Activated CD4-positive, alpha-beta T cell treated with anti-CD3 and anti-CD28 coated beads, Interleukin-2, amount 10 ng/mL, durations not matched to agents 7 days and 5 days (primary cell): ENCODE measurements at regions not wholly inside any gene's neighbourhood (a gene's known extent, or its start where the extent isn't known, plus 50 kb on each side); places are given as distances from the start of the nearest gene placed in this dataset.

Experiments
- CTCF ChIA-PET: fragments of 350-600 bp; sonication (Branson Sonifier 250); formaldehyde crosslinking; loops from one replicate; lab custom pipeline; 2021; ENCODE audit warnings: antibody characterized with exemption; lab: Charles Lee
- POLR2A ChIA-PET: fragments of 350-600 bp; sonication (Branson Sonifier 250); formaldehyde crosslinking; loops from one replicate; lab custom pipeline; 2021; ENCODE audit warnings: antibody characterized with exemption; lab: Charles Lee
- DNase-seq: peaks from one replicate; pipeline ENCODE4 v3.0.0-alpha.2; 2020
- H3K27ac Mint-ChIP-seq: one replicate; pipeline ENCODE4 v1.8.0; 2021; ENCODE audit warnings: mild to moderate bottlenecking, moderate library complexity, mixed read lengths
- H3K27me3 Mint-ChIP-seq: one replicate; pipeline ENCODE4 v1.8.0; 2021; ENCODE audit warnings: mixed read lengths
- H3K36me3 Mint-ChIP-seq: one replicate; pipeline ENCODE4 v1.8.0; 2021; ENCODE audit warnings: low read depth, mixed read lengths
- H3K4me1 Mint-ChIP-seq: one replicate; pipeline ENCODE4 v1.8.0; 2021; ENCODE audit warnings: mixed read lengths
- H3K4me3 Mint-ChIP-seq: one replicate; pipeline ENCODE4 v1.8.0; 2021; ENCODE audit warnings: mild to moderate bottlenecking, moderate library complexity, mixed read lengths
- H3K9me3 Mint-ChIP-seq: one replicate; pipeline ENCODE4 v1.8.0; 2021; ENCODE audit warnings: mixed read lengths

DNA sequence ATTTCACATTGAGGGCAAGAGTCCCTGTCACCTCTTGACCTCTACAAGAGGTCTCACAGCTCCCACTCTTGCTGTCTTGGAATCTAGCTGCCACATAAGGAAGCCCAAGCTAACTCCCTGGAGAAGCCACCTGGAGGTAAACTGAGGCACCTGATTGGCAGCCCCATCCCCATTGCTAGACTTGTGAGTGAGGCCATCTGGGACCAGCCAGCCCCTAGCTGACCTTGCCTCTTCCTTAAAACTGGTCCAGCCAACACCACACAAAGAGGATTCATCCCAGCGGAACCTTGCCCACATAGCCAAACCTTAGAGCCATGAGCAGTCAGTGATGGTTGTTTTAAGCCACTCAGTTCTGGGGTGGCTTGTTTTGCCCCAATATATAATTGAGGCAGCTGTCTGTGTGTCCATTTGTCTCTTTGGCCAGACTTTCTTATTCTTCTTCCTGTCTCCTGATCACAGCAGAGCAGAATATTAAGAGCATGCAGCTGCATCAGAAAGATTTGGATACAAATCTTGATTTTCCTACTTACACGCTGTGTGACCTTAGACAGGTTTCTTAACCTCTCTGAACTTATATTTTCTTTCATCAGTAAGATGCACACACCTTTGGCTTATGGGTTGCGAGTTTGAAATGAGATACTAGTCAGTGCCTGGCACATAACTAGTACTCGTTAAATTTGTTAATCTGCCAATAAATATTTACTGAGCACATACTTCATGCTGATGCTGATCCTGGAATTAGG lies 74.3 kb upstream of the TP53I11 start:
- ChIA-PET POLR2A (no interaction called here), CTCF (interaction anchor here (1.5 kb wide), 2 partner anchors 19 to 89 kb away, joined by 3 read pairs; no protein-coding TSS in a partner anchor)
- H3K36me3 Mint-ChIP-seq: no peaks in the 10 kb centered on the region
- no peak for DNase-seq
- H3K4me1 Mint-ChIP-seq: peaks cover 11% of the 10 kb centered on the region
- H3K27ac Mint-ChIP-seq: no peak overlapping the region
- H3K27me3 Mint-ChIP-seq: peaks cover under 1% of the 10 kb centered on the region
- no peaks in the 10 kb centered on the region for H3K9me3 Mint-ChIP-seq
- H3K4me3 Mint-ChIP-seq: no peak overlapping the region

DNA sequence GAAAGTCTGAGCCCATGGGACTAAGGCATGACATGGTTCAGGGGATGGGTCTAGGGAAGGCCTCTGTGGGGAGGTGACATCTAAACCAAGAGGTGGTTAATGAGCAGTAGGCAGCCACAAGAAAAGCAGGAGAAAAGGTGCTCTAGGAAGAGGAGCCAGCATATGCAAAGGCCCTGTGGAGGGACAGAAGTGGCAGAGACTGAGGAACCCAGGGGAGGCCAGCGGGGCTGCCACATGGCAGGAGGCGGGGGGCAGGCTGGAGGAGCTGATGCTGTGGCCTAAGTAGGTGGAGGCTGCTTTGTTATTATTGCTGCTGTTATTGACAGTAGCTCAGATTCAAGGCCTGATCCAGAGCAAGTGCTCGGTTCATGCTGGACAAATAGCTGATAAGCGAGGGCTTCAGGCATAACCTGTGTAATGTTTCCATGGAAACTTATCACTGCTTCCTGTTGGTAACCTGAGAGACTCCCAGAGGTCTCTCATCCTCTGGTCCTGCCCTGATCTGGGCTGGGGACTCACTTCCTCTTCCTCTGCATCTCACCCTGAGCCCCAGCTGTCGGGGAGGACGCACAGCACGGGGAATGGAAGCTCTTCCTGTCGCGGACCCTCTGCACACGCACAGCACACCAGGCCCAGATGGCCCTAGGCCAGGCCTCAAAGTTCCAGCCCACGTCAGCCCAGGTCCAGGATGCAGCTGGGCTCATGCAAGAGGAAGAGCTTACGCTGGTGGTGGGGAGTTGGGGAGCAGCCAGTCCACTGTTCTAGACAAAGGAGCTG lies 75.2 kb upstream of the TP53I11 start:
- Mint-ChIP-seq H3K36me3 (no peaks in the 10 kb centered on the region), H3K9me3 (no peaks in the 10 kb centered on the region), H3K27me3 (no peaks in the 10 kb centered on the region), H3K4me3 (no peak overlapping the region), H3K27ac (peak overlapping the region; percentile 71), H3K4me1 (peaks cover 11% of the 10 kb centered on the region)
- CTCF ChIA-PET: no interaction called here
- DNase-seq: peak; percentile 16
- POLR2A ChIA-PET: no interaction called here

DNA sequence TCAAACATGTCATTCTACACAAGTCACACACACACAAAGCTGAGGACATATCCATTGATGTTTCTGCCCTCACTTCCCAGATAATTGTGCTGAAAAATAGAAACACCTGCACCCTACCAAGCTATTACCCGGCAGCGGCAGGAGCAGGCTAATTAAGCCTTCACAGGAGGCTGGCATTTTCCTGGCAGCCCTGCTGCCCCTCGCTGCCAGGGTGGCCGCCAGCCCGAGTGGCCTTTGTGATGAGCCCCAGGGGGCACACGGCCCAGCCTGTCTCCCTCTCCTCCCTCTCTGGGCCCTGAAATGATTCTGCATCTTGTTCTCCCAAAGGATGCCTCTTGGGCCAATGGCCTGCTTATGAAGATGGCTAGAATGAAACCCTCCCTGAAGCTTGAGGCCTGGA lies 76.2 kb upstream of the TP53I11 start:
- Mint-ChIP-seq H3K27ac (no peak overlapping the region), H3K36me3 (no peaks in the 10 kb centered on the region), H3K27me3 (no peaks in the 10 kb centered on the region), H3K4me3 (no peak overlapping the region), H3K4me1 (peaks cover 11% of the 10 kb centered on the region), H3K9me3 (no peaks in the 10 kb centered on the region)
- no peak for DNase-seq
- ChIA-PET POLR2A (no interaction called here), CTCF (interaction anchor here (1.0 kb wide), 1 partner anchor 91 kb away, joined by 3 read pairs; no protein-coding TSS in a partner anchor)

DNA sequence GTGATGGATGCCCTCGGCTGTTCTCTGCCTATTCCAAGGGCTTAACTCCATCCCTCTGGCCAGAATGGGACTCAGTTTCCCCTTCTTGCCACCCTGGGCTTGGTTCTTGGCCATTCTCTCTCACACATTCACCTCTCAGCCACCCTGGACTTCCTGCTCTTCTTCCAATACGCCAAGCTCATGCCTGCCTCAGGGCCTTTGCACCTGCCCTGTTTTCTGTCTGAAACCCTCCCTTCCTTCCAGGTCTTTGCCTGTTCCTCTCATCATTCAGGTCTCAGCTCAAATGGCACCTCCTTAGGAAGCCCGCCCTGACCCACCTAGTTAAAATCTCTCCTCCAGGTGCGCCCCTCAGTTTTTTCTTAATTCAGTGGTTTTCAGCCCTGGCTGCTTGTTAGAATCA lies 76.6 kb upstream of the TP53I11 start:
- ChIA-PET CTCF (interaction anchor here (1.0 kb wide), 1 partner anchor 91 kb away, joined by 3 read pairs; no protein-coding TSS in a partner anchor), POLR2A (no interaction called here)
- Mint-ChIP-seq H3K9me3 (no peaks in the 10 kb centered on the region), H3K4me1 (peaks cover 11% of the 10 kb centered on the region), H3K27me3 (no peaks in the 10 kb centered on the region), H3K27ac (no peak overlapping the region), H3K4me3 (no peak overlapping the region), H3K36me3 (no peaks in the 10 kb centered on the region)
- DNase-seq: no peak

DNA sequence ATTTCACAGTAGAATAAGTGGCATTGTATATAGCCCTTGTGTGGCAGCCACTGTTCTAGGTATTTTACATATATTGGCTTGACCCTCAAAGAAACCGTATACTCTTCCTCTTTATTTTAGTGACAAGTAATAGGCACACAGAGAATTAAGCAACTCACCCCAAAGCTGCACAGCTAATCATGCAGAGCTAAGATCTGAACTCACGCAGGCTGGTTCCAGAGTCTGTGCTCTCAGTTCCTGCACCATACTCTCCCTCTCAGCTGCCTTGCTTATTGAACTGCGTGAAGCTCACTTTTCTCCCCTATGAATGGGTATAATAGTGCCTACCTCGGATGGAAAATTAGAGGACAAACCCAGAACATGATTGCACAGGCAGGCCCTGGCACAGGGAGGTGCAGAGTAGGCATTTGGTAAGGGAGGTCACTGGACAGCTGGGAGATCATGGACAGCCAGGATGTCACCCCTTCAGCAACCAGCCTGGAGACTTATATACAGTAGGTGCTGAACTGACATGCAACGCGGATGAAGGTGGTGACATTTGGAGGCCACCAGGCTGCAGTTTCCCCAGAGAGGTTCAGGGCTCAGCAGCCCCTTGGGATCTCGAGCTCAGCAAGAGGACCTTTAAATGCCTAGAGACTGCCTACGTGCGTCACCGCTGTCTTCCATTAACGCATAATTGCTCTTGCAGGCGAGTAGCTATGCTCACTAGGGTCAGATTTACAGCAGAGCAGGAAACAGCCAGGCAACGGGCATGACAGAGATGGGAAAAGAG lies 78.4 kb upstream of the TP53I11 start:
- no peak overlapping the region for H3K27ac Mint-ChIP-seq
- DNase-seq: no peak
- no peaks in the 10 kb centered on the region for H3K9me3 Mint-ChIP-seq
- H3K36me3 Mint-ChIP-seq: no peaks in the 10 kb centered on the region
- ChIA-PET POLR2A (no interaction called here), CTCF (interaction anchor here (0.7 kb wide), 1 partner anchor 359 kb away, joined by 3 read pairs; no protein-coding TSS in a partner anchor)
- peaks cover 11% of the 10 kb centered on the region for H3K4me1 Mint-ChIP-seq
- H3K4me3 Mint-ChIP-seq: no peak overlapping the region
- H3K27me3 Mint-ChIP-seq: no peaks in the 10 kb centered on the region

DNA sequence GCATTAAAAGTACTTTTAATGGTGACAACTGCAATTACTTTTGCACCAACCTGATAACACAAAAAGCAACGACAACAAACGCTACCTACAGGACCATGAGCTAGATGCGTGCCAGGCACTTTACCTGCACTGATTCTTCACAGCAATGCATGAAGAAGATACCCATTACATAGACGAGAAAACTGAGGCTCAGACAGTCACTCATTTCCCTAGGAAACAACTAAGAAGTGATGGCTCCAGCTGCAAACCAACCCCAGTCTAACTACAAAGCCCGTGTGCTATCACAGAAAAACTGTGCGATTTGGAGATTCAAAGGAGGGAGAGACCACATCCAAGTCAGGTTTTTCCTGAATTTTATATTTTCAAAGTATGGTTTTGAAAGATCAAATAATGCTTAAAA lies 80.1 kb upstream of the TP53I11 start:
- H3K27me3 Mint-ChIP-seq: no peaks in the 10 kb centered on the region
- H3K27ac Mint-ChIP-seq: no peak overlapping the region
- H3K4me1 Mint-ChIP-seq: peaks cover 5% of the 10 kb centered on the region
- H3K9me3 Mint-ChIP-seq: no peaks in the 10 kb centered on the region
- no peaks in the 10 kb centered on the region for H3K36me3 Mint-ChIP-seq
- H3K4me3 Mint-ChIP-seq: no peak overlapping the region
- CTCF ChIA-PET: interaction anchor here (0.6 to 1.3 kb wide), 2 partner anchors 95 to 438 kb away, joined by 3 to 4 read pairs; no protein-coding TSS in a partner anchor
- POLR2A ChIA-PET: no interaction called here
- no peak for DNase-seq

DNA sequence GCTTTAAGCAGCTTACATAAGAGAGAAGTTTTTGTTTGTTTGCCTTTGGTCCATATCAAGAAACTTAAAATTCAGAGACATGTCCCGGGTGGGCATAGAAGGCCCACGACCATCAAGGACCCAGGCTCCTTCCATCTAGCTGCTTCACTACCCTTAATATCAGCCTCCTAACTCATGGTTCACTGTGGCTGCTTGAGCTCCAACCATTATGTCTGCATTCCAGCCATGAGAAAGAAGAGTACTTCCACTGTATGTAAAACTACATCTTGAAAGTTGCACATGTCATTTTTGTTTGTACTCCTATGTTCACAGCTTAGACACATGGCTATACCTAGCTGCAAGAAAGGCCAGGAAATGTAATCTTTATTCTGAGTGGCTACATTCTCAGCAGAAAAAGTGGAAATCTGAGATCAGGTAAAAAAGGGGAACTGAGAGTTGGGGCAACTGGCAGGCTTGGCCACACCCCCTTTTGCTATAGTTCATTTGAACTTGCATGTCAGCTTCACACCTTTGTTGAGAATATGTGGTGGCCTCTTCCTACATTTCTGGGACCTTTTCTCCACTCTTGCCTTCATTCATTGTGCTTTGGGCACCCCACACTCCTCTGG lies 81.3 kb upstream of the TP53I11 start:
- no peak overlapping the region for H3K27ac Mint-ChIP-seq
- no peaks in the 10 kb centered on the region for H3K36me3 Mint-ChIP-seq
- no peak for DNase-seq
- no peaks in the 10 kb centered on the region for H3K4me1 Mint-ChIP-seq
- ChIA-PET POLR2A (no interaction called here), CTCF (interaction anchor here (1.0 to 1.3 kb wide), 3 partner anchors 44 to 96 kb away, joined by 3 read pairs; no protein-coding TSS in a partner anchor)
- no peak overlapping the region for H3K4me3 Mint-ChIP-seq
- H3K27me3 Mint-ChIP-seq: no peaks in the 10 kb centered on the region
- H3K9me3 Mint-ChIP-seq: no peaks in the 10 kb centered on the region

DNA sequence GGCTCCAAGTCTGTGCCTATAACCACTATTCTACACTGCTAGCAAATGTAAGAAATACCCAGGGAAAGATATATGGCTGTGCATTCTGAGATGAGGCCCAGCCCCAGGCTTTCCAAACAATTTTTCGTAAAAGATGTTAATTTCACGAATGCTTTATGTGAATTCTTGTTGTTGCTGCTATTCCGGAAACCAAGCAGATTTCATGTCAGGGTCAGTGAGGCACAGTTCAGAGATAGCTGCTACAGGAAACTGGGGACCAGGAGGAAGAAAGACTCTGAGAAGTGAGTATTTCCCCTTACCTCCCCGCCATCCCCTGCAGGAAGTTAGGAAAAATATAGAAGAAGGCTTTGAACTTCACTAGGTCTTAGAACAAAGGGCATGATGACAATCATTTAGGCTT lies 84.7 kb upstream of the TP53I11 start:
- H3K27ac Mint-ChIP-seq: no peak overlapping the region
- no peaks in the 10 kb centered on the region for H3K36me3 Mint-ChIP-seq
- no peaks in the 10 kb centered on the region for H3K4me1 Mint-ChIP-seq
- ChIA-PET POLR2A (no interaction called here), CTCF (no interaction called here)
- DNase-seq: no peak
- H3K27me3 Mint-ChIP-seq: no peaks in the 10 kb centered on the region
- no peaks in the 10 kb centered on the region for H3K9me3 Mint-ChIP-seq
- no peak overlapping the region for H3K4me3 Mint-ChIP-seq

DNA sequence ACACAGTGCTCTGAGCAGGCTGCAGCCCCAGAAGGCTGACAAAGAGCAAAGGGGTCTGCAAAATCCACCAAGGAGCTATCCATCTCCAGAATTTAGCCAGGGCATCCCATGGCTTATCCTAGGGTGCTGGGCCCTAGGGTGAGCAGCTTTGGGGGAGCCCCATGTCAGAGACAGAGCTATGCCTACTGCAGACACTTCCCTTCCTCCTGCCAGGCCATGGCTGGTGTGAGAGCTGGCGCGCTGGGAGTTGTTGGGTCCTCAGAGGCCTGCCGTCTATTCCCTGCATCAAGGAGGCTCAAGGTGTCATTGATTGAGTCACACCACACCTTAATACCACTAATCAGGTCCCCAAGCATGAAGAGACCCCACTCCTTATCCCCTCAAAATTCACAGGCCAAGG lies 85.3 kb upstream of the TP53I11 start:
- H3K36me3 Mint-ChIP-seq: no peaks in the 10 kb centered on the region

DNA sequence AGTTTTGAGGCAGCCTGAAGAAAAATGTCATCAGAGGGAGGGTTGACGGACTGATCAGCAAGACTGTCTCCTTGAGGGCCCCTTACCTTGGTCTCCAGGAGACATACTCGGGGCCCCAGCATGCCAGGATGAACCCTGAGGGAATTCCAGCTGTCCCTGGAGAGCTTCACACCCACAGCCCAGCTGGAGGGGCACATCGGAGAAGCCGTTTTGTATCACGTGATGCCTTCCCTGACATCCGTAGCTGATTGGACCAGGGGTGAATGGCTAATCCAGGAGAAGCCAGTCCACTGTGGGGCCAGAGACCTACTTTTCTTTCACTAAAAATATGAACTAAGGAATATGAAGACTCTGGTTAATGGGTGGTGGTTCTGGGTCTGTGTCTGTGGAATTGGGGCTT lies 86.0 kb upstream of the TP53I11 start:
- Mint-ChIP-seq H3K4me1 (no peaks in the 10 kb centered on the region), H3K36me3 (no peaks in the 10 kb centered on the region), H3K27ac (no peak overlapping the region), H3K4me3 (no peak overlapping the region), H3K27me3 (no peaks in the 10 kb centered on the region), H3K9me3 (no peaks in the 10 kb centered on the region)
- ChIA-PET CTCF (no interaction called here), POLR2A (no interaction called here)
- DNase-seq: no peak

More for the DNA sequence above, 85.3 kb upstream of the TP53I11 start:
- no peak overlapping the region for H3K4me3 Mint-ChIP-seq
- no peak for DNase-seq
- H3K4me1 Mint-ChIP-seq: no peaks in the 10 kb centered on the region
- H3K27me3 Mint-ChIP-seq: no peaks in the 10 kb centered on the region
- no peaks in the 10 kb centered on the region for H3K9me3 Mint-ChIP-seq
- no peak overlapping the region for H3K27ac Mint-ChIP-seq
- POLR2A ChIA-PET: no interaction called here
- CTCF ChIA-PET: no interaction called here

DNA sequence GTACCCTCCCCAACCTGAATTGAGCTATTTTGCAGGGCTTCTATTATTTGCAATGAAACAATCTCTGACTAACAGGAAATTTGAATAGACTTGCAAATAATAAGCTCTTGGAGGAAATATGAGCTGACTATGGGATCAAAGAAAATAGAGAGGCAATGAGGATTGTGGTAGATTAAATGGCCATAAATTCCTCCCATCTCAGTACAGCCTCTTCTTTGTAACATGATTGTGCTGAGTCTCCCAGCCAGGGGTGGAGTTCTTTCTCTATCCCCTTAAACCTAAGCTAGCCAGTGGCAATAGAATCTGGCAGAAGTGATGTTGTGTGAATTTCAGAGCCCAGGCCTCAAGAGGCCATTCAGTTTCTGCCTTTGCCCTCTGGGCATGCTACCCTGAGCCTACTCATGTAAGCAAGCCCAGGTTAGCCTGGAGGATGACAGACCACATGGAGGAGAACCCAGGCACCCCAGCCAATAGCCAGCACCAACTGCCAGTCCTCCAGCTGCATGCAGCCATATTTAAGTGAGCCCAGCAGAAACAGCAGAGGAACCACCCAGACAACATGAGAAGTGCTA lies 86.8 kb upstream of the TP53I11 start:
- Mint-ChIP-seq H3K27me3 (no peaks in the 10 kb centered on the region), H3K4me1 (no peaks in the 10 kb centered on the region), H3K9me3 (no peaks in the 10 kb centered on the region), H3K4me3 (no peak overlapping the region), H3K36me3 (no peaks in the 10 kb centered on the region), H3K27ac (no peak overlapping the region)
- DNase-seq: no peak
- ChIA-PET CTCF (interaction anchor here (0.6 kb wide), 1 partner anchor 346 kb away, joined by 3 read pairs; no protein-coding TSS in a partner anchor), POLR2A (no interaction called here)

DNA sequence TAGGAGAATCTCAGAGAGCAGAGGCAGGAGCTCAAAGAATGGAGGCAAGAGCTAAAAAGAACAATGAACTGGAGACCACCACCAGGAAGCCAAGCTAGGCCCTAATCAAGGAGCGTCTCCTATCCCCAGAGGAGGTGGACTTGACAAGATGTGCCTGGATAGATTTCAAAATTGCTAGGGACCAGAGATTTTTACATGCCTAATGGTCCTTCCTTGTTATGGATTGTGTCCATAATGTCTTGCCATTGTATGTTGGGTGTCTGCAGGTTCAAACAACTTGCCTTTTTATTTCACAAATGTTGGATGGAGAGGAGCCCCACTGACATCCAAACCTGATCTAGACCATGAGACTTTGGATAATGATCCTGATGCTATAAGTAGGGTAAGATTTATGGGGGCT lies 88.2 kb upstream of the TP53I11 start:
- no peak for DNase-seq
- Mint-ChIP-seq H3K36me3 (no peaks in the 10 kb centered on the region), H3K27me3 (no peaks in the 10 kb centered on the region), H3K4me3 (no peak overlapping the region), H3K9me3 (no peaks in the 10 kb centered on the region), H3K4me1 (no peaks in the 10 kb centered on the region), H3K27ac (no peak overlapping the region)
- ChIA-PET CTCF (no interaction called here), POLR2A (no interaction called here)
